Osteocyte (in vitro differentiated cells): ENCODE measurements at regions not wholly inside any gene's neighbourhood (a gene's known extent, or its start where the extent isn't known, plus 50 kb on each side); places are given as distances from the start of the nearest gene placed in this dataset.

ENCODE experiments used
- DNase-seq: peaks from one replicate; pipeline ENCODE4 v3.0.0; 2021; ENCODE audit warnings: mixed read lengths; ENCODE audit not compliant: unreplicated experiment; ENCODE audit errors: extremely low spot score
- H3K27ac Mint-ChIP-seq: one replicate; pipeline ENCODE4 v1.8.0; 2021; ENCODE audit warnings: mild to moderate bottlenecking, mixed read lengths; ENCODE audit not compliant: unreplicated experiment
- H3K27me3 Mint-ChIP-seq: one replicate; pipeline ENCODE4 v1.8.0; 2021; ENCODE audit warnings: mixed read lengths; ENCODE audit not compliant: unreplicated experiment
- H3K36me3 Mint-ChIP-seq: one replicate; pipeline ENCODE4 v1.8.0; 2021; ENCODE audit warnings: mixed read lengths; ENCODE audit not compliant: unreplicated experiment
- H3K4me1 Mint-ChIP-seq: one replicate; pipeline ENCODE4 v1.8.0; 2021; ENCODE audit warnings: mixed read lengths; ENCODE audit not compliant: unreplicated experiment
- H3K4me3 Mint-ChIP-seq: one replicate; pipeline ENCODE4 v1.8.0; 2021; ENCODE audit warnings: mild to moderate bottlenecking, moderate library complexity, mixed read lengths; ENCODE audit not compliant: unreplicated experiment
- H3K9me3 Mint-ChIP-seq: one replicate; pipeline ENCODE4 v1.8.0; 2021; ENCODE audit warnings: mixed read lengths; ENCODE audit not compliant: unreplicated experiment
- TF ChIP-seq, protein P1 (sequence below): fragments of 200-600 bp; sonication (generic); IDR thresholded peaks from 2 replicates; pipeline ENCODE4 v1.5.0; 2021; ENCODE audit warnings: antibody characterized with exemption, mild to moderate bottlenecking, moderate library complexity

GRCh38 chr16:86991679-86992078 is 325.5 kb downstream of the C16orf95 start:
- H3K4me3 Mint-ChIP-seq: no peak overlapping the region
- H3K27ac Mint-ChIP-seq: no peak overlapping the region
- peaks cover 15% of the 10 kb centered on the region for H3K4me1 Mint-ChIP-seq
- H3K9me3 Mint-ChIP-seq: no peaks in the 10 kb centered on the region
- DNase-seq: no peak
- TF ChIP-seq, protein P1, sequence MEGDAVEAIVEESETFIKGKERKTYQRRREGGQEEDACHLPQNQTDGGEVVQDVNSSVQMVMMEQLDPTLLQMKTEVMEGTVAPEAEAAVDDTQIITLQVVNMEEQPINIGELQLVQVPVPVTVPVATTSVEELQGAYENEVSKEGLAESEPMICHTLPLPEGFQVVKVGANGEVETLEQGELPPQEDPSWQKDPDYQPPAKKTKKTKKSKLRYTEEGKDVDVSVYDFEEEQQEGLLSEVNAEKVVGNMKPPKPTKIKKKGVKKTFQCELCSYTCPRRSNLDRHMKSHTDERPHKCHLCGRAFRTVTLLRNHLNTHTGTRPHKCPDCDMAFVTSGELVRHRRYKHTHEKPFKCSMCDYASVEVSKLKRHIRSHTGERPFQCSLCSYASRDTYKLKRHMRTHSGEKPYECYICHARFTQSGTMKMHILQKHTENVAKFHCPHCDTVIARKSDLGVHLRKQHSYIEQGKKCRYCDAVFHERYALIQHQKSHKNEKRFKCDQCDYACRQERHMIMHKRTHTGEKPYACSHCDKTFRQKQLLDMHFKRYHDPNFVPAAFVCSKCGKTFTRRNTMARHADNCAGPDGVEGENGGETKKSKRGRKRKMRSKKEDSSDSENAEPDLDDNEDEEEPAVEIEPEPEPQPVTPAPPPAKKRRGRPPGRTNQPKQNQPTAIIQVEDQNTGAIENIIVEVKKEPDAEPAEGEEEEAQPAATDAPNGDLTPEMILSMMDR: no peak
- no peaks in the 10 kb centered on the region for H3K27me3 Mint-ChIP-seq
- no peaks in the 10 kb centered on the region for H3K36me3 Mint-ChIP-seq

- Mint-ChIP-seq H3K27ac (no peak overlapping the region), H3K27me3 (no peaks in the 10 kb centered on the region), H3K36me3 (no peaks in the 10 kb centered on the region), H3K9me3 (no peaks in the 10 kb centered on the region), H3K4me1 (peaks cover 15% of the 10 kb centered on the region), H3K4me3 (no peak overlapping the region)
- DNase-seq: no peak
- TF ChIP-seq, protein P1: no peak
These were observed 324.6 kb downstream of the C16orf95 start for GRCh38 chr16:86992587-86992986.

DNA sequence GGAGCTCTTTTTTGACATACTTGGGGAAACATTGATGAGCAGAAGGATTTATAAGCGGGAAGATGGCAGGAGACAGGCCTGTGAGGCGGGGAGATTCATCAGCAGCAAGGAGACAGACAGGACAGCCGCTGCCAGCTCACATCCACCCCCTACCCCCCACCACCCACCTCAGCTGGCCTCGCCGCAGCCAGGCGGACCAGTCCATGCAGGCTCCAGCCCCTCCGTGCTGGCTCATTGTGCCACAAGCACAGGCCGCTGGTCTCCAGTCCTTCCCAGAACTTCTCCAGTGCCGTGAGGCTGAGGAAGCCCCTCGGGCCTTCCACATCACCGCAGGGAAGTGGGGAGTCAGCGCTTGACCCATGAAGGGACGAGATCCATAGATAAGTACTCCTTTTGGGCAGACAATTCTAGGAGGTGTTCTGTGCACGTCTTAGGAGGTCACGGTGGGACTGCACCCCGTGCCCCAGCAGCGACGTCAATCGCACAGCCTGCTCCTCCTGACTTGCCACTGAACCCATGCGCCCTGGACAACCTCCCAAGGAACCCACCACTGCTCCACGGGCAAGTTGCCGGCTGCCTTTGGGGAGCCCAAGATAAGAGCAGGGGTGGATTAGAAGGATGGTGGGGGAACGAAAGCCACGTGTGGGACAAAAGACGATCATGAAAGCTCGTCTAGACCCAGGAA is 323.6 kb downstream of the C16orf95 start:
- H3K27ac Mint-ChIP-seq: no peak overlapping the region
- TF ChIP-seq, protein P1: no peak
- no peak overlapping the region for H3K4me3 Mint-ChIP-seq
- DNase-seq: no peak
- H3K27me3 Mint-ChIP-seq: no peaks in the 10 kb centered on the region
- H3K4me1 Mint-ChIP-seq: peaks cover 15% of the 10 kb centered on the region
- H3K36me3 Mint-ChIP-seq: no peaks in the 10 kb centered on the region
- no peaks in the 10 kb centered on the region for H3K9me3 Mint-ChIP-seq

- DNase-seq: no peak
- H3K27me3 Mint-ChIP-seq: no peaks in the 10 kb centered on the region
- no peaks in the 10 kb centered on the region for H3K9me3 Mint-ChIP-seq
- H3K4me3 Mint-ChIP-seq: no peak overlapping the region
- peak overlapping the region; percentile 68 for H3K27ac Mint-ChIP-seq
- TF ChIP-seq, protein P1: no peak
- H3K4me1 Mint-ChIP-seq: peaks cover 15% of the 10 kb centered on the region
- H3K36me3 Mint-ChIP-seq: no peaks in the 10 kb centered on the region
These were observed 323.0 kb downstream of the C16orf95 start for GRCh38 chr16:86994215-86994614.

GRCh38 chr16:86994651-86995171 is 322.5 kb downstream of the C16orf95 start:
- peak overlapping the region; percentile 68 for H3K27ac Mint-ChIP-seq
- TF ChIP-seq, protein P1: no peak
- H3K4me1 Mint-ChIP-seq: peaks cover 15% of the 10 kb centered on the region
- H3K9me3 Mint-ChIP-seq: no peaks in the 10 kb centered on the region
- H3K27me3 Mint-ChIP-seq: no peaks in the 10 kb centered on the region
- no peak for DNase-seq
- H3K4me3 Mint-ChIP-seq: peak overlapping the region; percentile 37
- H3K36me3 Mint-ChIP-seq: no peaks in the 10 kb centered on the region
